ENCODE measurements at regions not wholly inside any gene's neighbourhood (a gene's known extent, or its start where the extent isn't known, plus 50 kb on each side); places are given as distances from the start of the nearest gene placed in this dataset.

DNA sequence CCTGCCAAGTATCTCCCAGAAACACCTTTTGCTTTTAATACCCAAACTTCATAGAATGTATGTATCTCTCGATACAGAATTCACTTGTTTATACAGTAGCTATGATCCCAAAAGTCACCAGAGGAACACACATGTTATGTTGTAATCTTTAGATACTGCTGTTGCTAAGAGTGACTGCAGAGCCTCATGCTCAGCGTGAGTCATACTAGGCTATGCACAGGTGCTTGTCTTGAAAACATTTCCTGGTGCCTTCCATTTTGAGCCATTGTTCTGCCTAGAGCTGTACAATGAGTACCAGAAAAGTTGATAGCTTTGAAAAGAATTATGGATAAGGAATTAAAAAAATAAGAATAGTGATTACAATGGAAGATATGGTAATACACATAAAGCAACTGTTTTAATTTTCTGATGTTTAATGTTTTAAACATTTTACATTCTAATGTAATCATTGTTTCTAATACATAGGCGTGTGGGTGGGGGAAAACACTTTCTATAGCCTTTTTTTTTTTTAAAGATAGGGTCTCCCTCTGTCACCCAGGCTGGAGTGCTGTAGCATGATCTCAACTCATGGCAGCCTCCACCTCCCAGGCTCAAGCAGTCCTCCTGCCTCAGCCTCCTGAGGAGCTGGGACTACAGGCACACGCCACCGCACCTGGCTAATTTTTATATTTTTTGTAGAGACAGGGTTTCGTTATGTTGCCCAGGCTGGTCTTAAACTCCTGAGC, 79.4 kb downstream of the CD24 start:
- H3K27me3 Mint-ChIP-seq, result peaks cover 4% of the 10 kb centered on the region
- CTCF ChIA-PET, result no interaction called here
- no peak overlapping the region for H3K27ac Mint-ChIP-seq
- no peaks in the 10 kb centered on the region for H3K9me3 Mint-ChIP-seq
- H3K4me1 Mint-ChIP-seq, result no peaks in the 10 kb centered on the region
- H3K36me3 Mint-ChIP-seq, result no peaks in the 10 kb centered on the region
- H3K4me3 Mint-ChIP-seq, result no peak overlapping the region
- DNase-seq, result no peak

DNA sequence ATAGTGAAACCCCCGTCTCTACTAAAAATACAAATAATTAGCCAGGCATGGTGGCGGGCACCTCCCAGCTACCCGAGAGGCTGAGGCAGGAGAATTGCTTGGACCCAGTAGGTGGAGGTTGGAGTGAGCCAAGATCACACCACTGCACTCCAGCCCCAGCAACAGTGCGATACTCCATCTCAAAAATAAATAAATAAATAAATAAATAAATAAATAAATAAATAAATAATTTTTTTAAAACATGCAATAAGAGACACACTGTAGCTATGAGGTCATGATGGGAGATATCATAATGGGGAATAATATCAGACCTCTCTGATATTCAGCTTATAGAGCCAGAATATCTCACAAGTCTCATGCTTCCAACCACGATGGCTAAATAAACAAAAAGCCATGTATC, 82.3 kb downstream of the CD24 start:
- Mint-ChIP-seq H3K9me3 (no peaks in the 10 kb centered on the region), H3K27ac (no peak overlapping the region), H3K36me3 (no peaks in the 10 kb centered on the region), H3K4me3 (no peak overlapping the region), H3K27me3 (no peaks in the 10 kb centered on the region), H3K4me1 (no peaks in the 10 kb centered on the region)
- no peak for DNase-seq
- CTCF ChIA-PET, result no interaction called here

DNA sequence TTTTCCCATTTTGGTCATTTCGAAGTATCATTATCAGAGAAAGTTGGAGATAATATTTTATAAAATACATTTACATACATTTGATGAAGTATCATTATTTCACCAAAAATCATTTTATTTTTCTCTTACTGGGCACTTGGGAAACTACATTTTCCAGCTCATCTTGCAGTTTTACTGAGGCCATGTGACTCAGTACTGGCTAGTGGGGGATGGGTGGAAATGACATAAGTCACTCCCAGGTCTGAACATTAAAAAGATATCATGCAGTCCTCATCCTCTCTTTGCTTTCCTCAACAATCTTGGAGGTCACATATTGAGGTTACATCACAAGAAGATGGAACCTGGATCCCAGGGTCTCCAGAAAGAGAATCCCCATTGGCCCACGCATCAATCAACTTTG, 84.1 kb downstream of the CD24 start:
- no peaks in the 10 kb centered on the region for H3K4me1 Mint-ChIP-seq
- no peaks in the 10 kb centered on the region for H3K36me3 Mint-ChIP-seq
- no peaks in the 10 kb centered on the region for H3K27me3 Mint-ChIP-seq
- no peak for DNase-seq
- H3K4me3 Mint-ChIP-seq, result no peak overlapping the region
- no peaks in the 10 kb centered on the region for H3K9me3 Mint-ChIP-seq
- H3K27ac Mint-ChIP-seq, result no peak overlapping the region
- CTCF ChIA-PET, result no interaction called here

DNA sequence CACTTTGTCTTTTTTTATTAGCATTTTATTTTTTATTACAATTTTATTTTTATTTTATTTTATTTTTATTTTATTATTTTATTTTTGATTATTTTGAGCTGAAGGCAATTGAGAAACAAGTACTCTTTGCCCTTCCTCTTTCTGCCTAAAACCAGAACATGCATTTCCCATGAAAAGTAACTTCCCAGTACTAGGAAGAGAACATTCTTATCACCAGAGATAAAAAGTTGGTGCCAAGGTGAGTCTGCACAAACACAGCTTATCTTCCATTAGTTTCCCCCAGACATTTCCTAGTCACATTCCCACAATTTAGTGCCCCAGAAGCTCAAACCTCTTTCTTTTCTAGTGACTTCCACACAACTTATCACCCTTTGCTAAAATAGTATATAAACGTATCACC, 84.8 kb downstream of the CD24 start:
- DNase-seq, result no peak
- no peaks in the 10 kb centered on the region for H3K4me1 Mint-ChIP-seq
- H3K27ac Mint-ChIP-seq, result no peak overlapping the region
- CTCF ChIA-PET, result no interaction called here
- H3K4me3 Mint-ChIP-seq, result no peak overlapping the region
- H3K9me3 Mint-ChIP-seq, result no peaks in the 10 kb centered on the region
- no peaks in the 10 kb centered on the region for H3K36me3 Mint-ChIP-seq
- H3K27me3 Mint-ChIP-seq, result no peaks in the 10 kb centered on the region

DNA sequence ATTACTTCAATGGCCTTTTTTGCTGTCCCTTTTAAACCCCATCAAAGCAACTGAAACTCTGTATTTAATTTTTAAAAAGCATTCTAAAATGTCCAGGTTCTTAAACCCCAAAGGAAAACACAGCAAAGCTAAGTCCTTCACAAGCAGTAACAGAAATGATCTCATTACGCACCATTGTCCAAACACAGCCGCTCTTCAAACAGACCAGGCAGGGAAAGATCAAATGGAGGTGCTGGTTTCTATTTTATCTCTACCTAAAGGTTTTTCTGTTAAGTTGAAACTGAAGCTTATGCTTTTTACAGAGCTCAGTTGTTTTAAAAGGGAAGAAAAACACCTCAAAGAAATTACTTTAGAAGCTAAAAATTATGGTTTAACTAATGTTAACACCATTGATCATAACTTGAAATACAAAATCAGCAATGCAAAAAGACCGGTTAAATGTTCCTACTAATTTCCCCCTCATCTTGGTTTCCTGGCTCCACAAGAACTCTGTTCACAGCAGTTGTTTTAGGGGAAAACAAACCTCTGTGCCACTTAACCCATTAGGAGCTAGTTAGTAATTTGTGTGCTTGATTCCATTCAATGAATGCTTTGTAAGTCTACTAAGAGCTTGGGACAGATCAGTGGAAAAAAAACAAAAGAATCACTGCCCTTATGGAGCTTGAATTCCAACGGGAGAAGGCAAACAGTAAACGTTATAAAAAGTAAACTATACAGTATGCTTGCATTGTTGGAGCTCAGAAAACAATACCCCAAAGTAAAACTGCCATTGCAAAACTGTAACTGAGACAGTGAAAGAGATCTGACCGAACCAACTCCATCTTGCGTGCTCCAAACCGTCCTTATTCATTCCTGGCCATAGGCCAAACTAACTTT, 87.4 kb downstream of the CD24 start:
- DNase-seq, result no peak

DNA sequence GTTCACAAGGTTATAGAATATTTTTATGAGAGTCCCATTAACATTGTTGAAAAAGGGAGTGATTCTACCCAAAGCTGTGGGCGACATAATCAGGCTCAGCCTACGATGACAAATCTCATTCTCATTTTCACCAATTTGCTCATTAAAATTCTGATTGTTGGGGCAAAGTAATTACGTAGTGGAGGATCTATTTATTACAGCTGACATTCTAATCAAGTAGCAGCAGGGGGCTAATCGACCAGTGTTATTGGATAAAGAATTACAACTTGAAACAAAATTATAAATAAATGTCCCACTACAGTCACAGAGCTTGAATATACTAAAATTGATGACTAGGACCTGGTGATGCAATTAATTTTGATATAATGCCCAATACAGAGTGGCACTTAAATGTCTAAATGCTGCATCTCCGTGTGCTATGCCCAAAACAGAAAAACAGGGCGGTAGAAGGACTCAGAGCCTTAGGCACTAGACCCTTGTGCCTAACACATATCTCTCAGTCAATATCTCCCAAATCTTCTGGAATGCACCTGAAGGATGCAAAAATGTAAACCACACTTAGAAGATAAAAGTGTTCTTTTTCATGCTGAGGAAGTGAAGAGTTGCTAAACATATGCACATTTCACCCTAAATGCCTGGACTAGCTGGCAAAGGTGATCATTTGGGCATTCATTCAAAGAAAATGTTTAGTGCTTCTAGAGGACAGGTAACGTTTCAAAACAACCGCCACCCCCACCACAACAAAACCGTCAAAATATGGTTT, 88.3 kb downstream of the CD24 start:
- H3K4me3 Mint-ChIP-seq, result no peak overlapping the region
- no peaks in the 10 kb centered on the region for H3K36me3 Mint-ChIP-seq
- CTCF ChIA-PET, result interaction anchor here (1.0 kb wide), 1 partner anchor 11 kb away, joined by 5 read pairs; no protein-coding TSS in a partner anchor
- H3K4me1 Mint-ChIP-seq, result no peaks in the 10 kb centered on the region
- H3K9me3 Mint-ChIP-seq, result no peaks in the 10 kb centered on the region
- H3K27me3 Mint-ChIP-seq, result no peaks in the 10 kb centered on the region
- H3K27ac Mint-ChIP-seq, result no peak overlapping the region
- DNase-seq, result no peak

More for the DNA sequence above, 87.4 kb downstream of the CD24 start:
- no peak overlapping the region for H3K4me3 Mint-ChIP-seq
- H3K27ac Mint-ChIP-seq, result no peak overlapping the region
- H3K36me3 Mint-ChIP-seq, result no peaks in the 10 kb centered on the region
- H3K9me3 Mint-ChIP-seq, result no peaks in the 10 kb centered on the region
- no peaks in the 10 kb centered on the region for H3K4me1 Mint-ChIP-seq
- no peaks in the 10 kb centered on the region for H3K27me3 Mint-ChIP-seq
- CTCF ChIA-PET, result interaction anchor here (1.0 kb wide), 1 partner anchor 10 kb away, joined by 5 read pairs; no protein-coding TSS in a partner anchor

DNA sequence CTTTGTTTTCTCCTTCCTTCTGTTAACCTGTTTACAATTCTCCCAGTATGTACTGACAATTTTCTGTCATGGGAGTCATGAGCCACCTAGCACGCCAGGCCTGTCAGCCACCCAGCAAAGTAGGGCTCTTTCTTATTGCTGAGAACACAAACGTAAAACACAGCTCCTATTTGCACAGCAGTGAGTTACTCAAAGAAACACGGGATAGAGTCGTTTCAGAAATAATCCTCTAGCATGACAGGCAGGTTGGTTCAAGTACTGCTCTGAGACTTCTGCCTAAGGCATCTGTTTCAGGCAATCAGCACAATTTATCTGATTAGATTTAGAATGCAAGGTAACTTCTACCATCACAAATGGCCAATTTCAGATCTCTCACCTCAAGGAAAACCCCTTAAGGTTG, 88.8 kb downstream of the CD24 start:
- no peak overlapping the region for H3K4me3 Mint-ChIP-seq
- H3K27ac Mint-ChIP-seq, result no peak overlapping the region
- H3K36me3 Mint-ChIP-seq, result no peaks in the 10 kb centered on the region
- CTCF ChIA-PET, result no interaction called here
- H3K4me1 Mint-ChIP-seq, result no peaks in the 10 kb centered on the region
- no peaks in the 10 kb centered on the region for H3K9me3 Mint-ChIP-seq
- no peaks in the 10 kb centered on the region for H3K27me3 Mint-ChIP-seq
- DNase-seq, result no peak

DNA sequence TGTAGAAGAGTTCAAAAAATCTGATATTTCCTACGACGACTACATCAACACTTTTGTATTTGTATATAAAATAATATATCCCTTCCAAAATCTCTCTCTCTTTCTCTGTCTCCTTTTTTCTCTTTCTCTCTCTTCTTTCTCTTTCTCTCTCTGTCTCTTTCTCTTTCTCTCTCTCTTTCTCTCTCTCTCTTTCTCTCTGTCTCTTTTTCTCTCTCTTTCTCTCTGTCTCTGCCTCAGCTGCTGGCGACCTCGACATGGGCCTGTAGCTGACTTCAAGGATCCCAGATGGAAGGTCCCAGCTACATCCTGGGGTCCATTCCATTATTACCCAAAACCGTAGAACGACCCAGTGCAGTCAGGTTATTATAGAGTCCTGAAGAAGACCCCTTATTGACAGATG, 90.0 kb downstream of the CD24 start:
- CTCF ChIA-PET, result no interaction called here
- DNase-seq, result no peak
- H3K36me3 Mint-ChIP-seq, result no peaks in the 10 kb centered on the region
- H3K9me3 Mint-ChIP-seq, result no peaks in the 10 kb centered on the region
- H3K27me3 Mint-ChIP-seq, result no peaks in the 10 kb centered on the region
- H3K4me3 Mint-ChIP-seq, result no peak overlapping the region
- H3K4me1 Mint-ChIP-seq, result no peaks in the 10 kb centered on the region
- H3K27ac Mint-ChIP-seq, result no peak overlapping the region

DNA sequence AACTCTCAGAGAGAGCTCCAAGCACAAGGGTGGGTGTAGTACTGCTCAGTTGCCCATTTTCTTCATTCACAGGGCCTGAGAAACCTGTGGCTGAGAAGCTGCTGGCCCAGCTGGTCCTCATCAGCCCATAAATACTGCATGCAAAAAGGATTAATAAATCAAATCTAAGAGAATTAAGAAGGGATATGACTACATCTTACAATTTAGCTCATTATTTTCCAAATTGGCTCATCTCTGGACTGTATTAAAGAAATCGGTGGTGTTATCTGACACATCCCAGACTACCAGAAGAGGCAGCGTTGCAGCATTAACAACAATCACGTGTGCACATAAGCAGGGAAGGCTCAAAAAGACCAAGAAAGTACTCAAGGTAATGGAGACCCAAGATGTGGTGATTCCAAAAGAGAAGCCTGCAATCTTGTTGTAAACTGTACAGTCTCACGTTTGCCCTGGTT, 90.7 kb downstream of the CD24 start:
- Mint-ChIP-seq H3K9me3 (no peaks in the 10 kb centered on the region), H3K27me3 (no peaks in the 10 kb centered on the region), H3K36me3 (no peaks in the 10 kb centered on the region), H3K4me3 (no peak overlapping the region), H3K27ac (no peak overlapping the region), H3K4me1 (no peaks in the 10 kb centered on the region)
- CTCF ChIA-PET, result no interaction called here
- DNase-seq, result no peak

DNA sequence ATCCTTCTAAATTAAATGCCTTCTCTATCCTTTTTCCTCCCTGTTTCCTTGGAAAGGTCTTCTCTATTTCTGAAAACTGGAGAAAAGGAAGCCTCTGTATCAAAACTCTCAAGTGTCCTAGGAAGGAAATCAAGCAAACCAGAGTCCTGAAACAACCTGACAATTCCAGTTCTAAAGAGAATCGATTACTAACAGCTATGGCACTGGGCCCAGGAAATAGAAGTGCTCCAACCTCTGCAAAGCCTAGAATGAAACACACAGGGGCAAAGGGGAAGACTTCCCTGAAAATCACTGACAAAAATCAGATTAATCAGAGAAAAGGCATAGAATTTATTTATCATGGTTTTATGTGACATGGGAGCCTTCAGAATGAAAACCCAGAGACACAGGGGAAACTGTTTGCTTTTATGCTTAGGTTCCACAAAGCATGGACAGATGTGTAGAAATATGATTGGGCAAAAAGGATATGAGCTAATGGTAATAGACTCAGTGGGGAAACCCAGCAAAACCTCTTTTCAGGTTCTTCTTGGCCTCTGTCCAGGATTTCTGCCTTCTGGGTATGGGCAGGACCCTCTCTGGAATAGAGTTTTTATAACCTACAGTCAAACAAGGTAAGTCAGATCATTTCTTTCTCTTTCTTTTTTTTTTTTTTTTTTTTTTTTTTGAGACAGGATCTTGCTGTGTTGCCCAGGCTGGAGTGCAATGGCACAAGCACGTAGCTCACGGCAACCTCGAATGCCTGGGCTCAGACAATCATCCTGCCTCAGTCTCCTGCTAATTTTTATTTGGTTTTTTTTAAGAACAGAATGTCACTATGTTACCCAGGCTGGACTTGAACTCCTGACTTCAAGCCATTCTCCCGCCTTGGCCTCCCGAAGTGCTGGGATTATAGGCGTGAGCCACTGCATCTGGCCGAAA, 91.7 kb downstream of the CD24 start:
- DNase-seq, result no peak
- Mint-ChIP-seq H3K9me3 (no peaks in the 10 kb centered on the region), H3K36me3 (no peaks in the 10 kb centered on the region), H3K4me3 (no peak overlapping the region), H3K27ac (no peak overlapping the region), H3K27me3 (no peaks in the 10 kb centered on the region), H3K4me1 (no peaks in the 10 kb centered on the region)
- CTCF ChIA-PET, result no interaction called here

DNA sequence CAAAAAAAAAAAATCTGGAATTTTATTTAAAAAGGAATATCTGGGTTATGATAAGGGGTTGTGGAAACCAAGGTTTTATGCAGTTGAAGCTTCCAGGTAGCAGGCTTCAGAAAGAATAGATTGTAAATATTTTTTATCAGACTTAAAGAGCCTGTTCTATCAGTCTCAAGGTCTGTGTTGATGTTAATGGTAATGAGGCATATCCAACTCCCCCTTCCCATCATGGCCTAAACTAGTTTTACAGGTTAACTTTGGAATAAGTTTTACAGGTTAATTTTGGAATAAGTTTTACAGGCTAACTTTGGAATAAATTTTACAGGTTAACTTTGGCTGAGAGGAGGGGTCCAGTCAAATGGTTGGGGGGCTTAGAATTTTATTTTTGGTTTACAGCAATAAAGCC, 92.4 kb downstream of the CD24 start:
- H3K4me3 Mint-ChIP-seq, result no peak overlapping the region
- H3K27me3 Mint-ChIP-seq, result no peaks in the 10 kb centered on the region
- no peaks in the 10 kb centered on the region for H3K9me3 Mint-ChIP-seq
- H3K36me3 Mint-ChIP-seq, result no peaks in the 10 kb centered on the region
- no peaks in the 10 kb centered on the region for H3K4me1 Mint-ChIP-seq
- no peak for DNase-seq
- CTCF ChIA-PET, result no interaction called here
- H3K27ac Mint-ChIP-seq, result no peak overlapping the region

DNA sequence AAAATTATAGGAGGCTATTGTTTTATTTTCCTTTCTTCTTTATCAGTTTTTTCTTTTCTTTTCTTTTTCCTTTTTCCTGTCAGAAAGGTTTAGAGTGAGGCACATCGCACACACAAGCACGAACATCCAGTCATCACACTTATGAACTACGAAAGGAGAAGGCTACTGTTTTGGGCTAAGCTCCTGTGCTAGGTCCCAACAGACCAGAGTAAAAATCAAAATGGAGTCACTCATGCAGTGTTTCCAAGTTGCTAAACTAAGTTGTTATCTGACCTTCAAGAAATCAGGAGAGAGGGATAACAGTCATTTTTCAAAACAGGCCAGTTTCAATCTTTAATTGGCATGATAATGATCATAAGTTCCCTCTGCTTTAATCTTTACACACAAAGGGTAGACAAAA, 93.6 kb downstream of the CD24 start:
- Mint-ChIP-seq H3K27me3 (no peaks in the 10 kb centered on the region), H3K4me1 (no peaks in the 10 kb centered on the region), H3K9me3 (no peaks in the 10 kb centered on the region), H3K36me3 (no peaks in the 10 kb centered on the region), H3K4me3 (no peak overlapping the region), H3K27ac (no peak overlapping the region)
- DNase-seq, result no peak
- CTCF ChIA-PET, result no interaction called here

DNA sequence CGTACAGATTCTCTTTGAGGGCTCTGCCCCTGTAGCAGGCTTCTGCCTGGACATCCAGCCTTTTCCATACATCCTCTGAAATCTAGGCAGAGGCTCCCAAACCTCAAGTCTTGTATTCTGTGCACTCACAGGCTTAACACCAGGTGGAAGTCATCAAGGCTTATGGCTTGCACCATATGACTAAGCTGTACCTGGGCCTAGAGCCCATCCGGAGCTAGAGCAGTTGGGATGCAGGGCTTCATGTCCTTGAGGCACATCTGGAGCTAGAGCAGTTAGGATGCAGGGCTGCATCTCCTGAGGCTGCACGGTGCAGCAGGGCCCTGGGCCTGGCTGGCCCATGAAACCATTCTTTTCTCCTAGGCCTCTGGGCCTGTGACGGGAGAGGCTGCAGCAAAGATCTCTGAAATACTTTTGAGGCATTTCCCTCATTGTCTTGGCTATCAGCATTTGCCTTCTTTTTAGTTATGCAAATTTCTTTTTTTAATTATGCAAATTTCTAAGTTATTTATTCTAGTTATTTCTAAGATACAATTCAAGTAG, 98.7 kb downstream of the CD24 start:
- CTCF ChIA-PET, result no interaction called here
- Mint-ChIP-seq H3K27me3 (no peaks in the 10 kb centered on the region), H3K36me3 (no peaks in the 10 kb centered on the region), H3K4me3 (no peak overlapping the region), H3K27ac (no peak overlapping the region), H3K9me3 (no peaks in the 10 kb centered on the region), H3K4me1 (no peaks in the 10 kb centered on the region)
- DNase-seq, result no peak
